ENCODE measurements at regions not wholly inside any gene's neighbourhood (a gene's known extent, or its start where the extent isn't known, plus 50 kb on each side); places are given as distances from the start of the nearest gene placed in this dataset. TPM values are rescaled to one million over a fixed set of nuclear protein-coding genes. Genes with fewer than 3 reads are reported as not detected.
"Not testable (repeated sequence)": the region's sequence is repeated elsewhere in the genome, so short reads cannot be mapped to it uniquely, and the experiment has no call there.

- no peak for DNase-seq
Measured at GRCh38 chr2:186925514-186925913, 76.5 kb upstream of the ZSWIM2 start.

GRCh38 chr2:186922316-186922715 lies 73.3 kb upstream of the ZSWIM2 start:
- not testable (repeated sequence) for DNase-seq

- DNase-seq, result peak; percentile 86
Measured at GRCh38 chr2:186919296-186919695, 70.3 kb upstream of the ZSWIM2 start.

GRCh38 chr2:186918495-186918894 lies 69.5 kb upstream of the ZSWIM2 start:
- peak; percentile 64 for DNase-seq

GRCh38 chr2:186917866-186918265 lies 68.9 kb upstream of the ZSWIM2 start:
- DNase-seq, result no peak

- no peak for DNase-seq
Measured at GRCh38 chr2:186913870-186914269, 64.9 kb upstream of the ZSWIM2 start.

- no peak for DNase-seq
Measured at GRCh38 chr2:186912979-186913378, 64.0 kb upstream of the ZSWIM2 start.

- no peak for DNase-seq
Measured at GRCh38 chr2:186911551-186912085, 62.6 kb upstream of the ZSWIM2 start.

GRCh38 chr2:186910996-186911395 lies 62.0 kb upstream of the ZSWIM2 start:
- no peak for DNase-seq

- peak; percentile 18 for DNase-seq
Measured at GRCh38 chr2:186909095-186909494, 60.1 kb upstream of the ZSWIM2 start.

- no peak for DNase-seq
Measured at GRCh38 chr2:186907897-186908296, 58.9 kb upstream of the ZSWIM2 start.

- DNase-seq, result peak; percentile 43
Measured at GRCh38 chr2:186903216-186903615, 54.2 kb upstream of the ZSWIM2 start.

Small RNA genes lying in the stretch of these regions (small RNA-seq; reads per million reads assigned to genes)
- not detected for gene RN7SKP42 (ENCODE audit: low replicate concordance)
- not detected for gene RNU6-989P (ENCODE audit: low replicate concordance)

Measured in tongue (tissue), 2 donors.